GM19452 (cell line): ENCODE measurements at regions not wholly inside any gene's neighbourhood (a gene's known extent, or its start where the extent isn't known, plus 50 kb on each side); places are given as distances from the start of the nearest gene placed in this dataset.
"Not testable (repeated sequence)": the region's sequence is repeated elsewhere in the genome, so short reads cannot be mapped to it uniquely, and the experiment has no call there.

Experiments used
- ATAC-seq: cut with Tn5 transposase; IDR thresholded peaks from one replicate; pipeline ENCODE4 v1.9.1; 2021; ENCODE audit not compliant: unreplicated experiment

GRCh38 chr6:17013701-17014100, 88.1 kb upstream of the STMND1 start:
- ATAC-seq, result no peak

GRCh38 chr6:17012421-17013225, 89.2 kb upstream of the STMND1 start:
- no peak for ATAC-seq

- no peak for ATAC-seq
Measured at GRCh38 chr6:17011985-17012384, 89.9 kb upstream of the STMND1 start.

- no peak for ATAC-seq
Measured at GRCh38 chr6:17007749-17008148, 94.1 kb upstream of the STMND1 start.

GRCh38 chr6:17006543-17006942, 95.3 kb upstream of the STMND1 start:
- ATAC-seq, result no peak

- ATAC-seq, result no peak
Measured at GRCh38 chr6:17004269-17004668, 97.6 kb upstream of the STMND1 start.

- ATAC-seq, result no peak
Measured at GRCh38 chr6:17002123-17002522, 99.7 kb upstream of the STMND1 start.

- ATAC-seq, result no peak
Measured at GRCh38 chr6:17001188-17001587, 100.7 kb upstream of the STMND1 start.

GRCh38 chr6:16999491-17000436, 102.1 kb upstream of the STMND1 start:
- no peak for ATAC-seq

GRCh38 chr6:16998461-16998860, 103.4 kb upstream of the STMND1 start:
- ATAC-seq, result no peak

- ATAC-seq, result no peak
Measured at GRCh38 chr6:16995511-16996250, 106.2 kb upstream of the STMND1 start.

GRCh38 chr6:16993396-16993795, 108.5 kb upstream of the STMND1 start:
- ATAC-seq, result no peak

- no peak for ATAC-seq
Measured at GRCh38 chr6:16991981-16992629, 109.7 kb upstream of the STMND1 start.

GRCh38 chr6:16989976-16990375, 111.9 kb upstream of the STMND1 start:
- ATAC-seq, result not testable (repeated sequence)

GRCh38 chr6:16989382-16989781, 112.5 kb upstream of the STMND1 start:
- no peak for ATAC-seq

- ATAC-seq, result no peak
Measured at GRCh38 chr6:16987996-16988395, 113.9 kb upstream of the STMND1 start.

- no peak for ATAC-seq
Measured at GRCh38 chr6:16985513-16986284, 116.2 kb upstream of the STMND1 start.

- no peak for ATAC-seq
Measured at GRCh38 chr6:16982807-16983206, 119.0 kb upstream of the STMND1 start.

GRCh38 chr6:16979677-16980370, 122.0 kb upstream of the STMND1 start:
- no peak for ATAC-seq
